Natural killer cell (primary cell): ENCODE measurements at regions not wholly inside any gene's neighbourhood (a gene's known extent, or its start where the extent isn't known, plus 50 kb on each side); places are given as distances from the start of the nearest gene placed in this dataset.

Experiments
- ATAC-seq, 3 donors: fragments of 150-1000 bp in 2 of 3; fragments of 200-7000 bp in 1 of 3; cut with Tn5 transposase; 1 replicate in 1 of 3; 2 replicates in 2 of 3; pipeline ENCODE4 v1.10.0; 2021; ENCODE audit warnings: mild to moderate bottlenecking in 2 of 3, moderate library complexity in 2 of 3
- DNase-seq, 2 donors: peaks; one replicate each; pipeline versions ENCODE4 v3.0.0 to v3.0.0-alpha.2; 2013 to 2021; ENCODE audit warnings: mixed read lengths in 1 of 2
- H3K27ac ChIP-seq: one replicate; pipeline ENCODE4 v1.5.1; 2013; ENCODE audit warnings: mild to moderate bottlenecking, low read length
- H3K27me3 ChIP-seq: one replicate; pipeline ENCODE4 v1.6.1; 2013; ENCODE audit warnings: low read length; ENCODE audit not compliant: control insufficient read depth, insufficient read depth
- H3K36me3 ChIP-seq: one replicate; pipeline ENCODE4 v1.6.1; 2013; ENCODE audit warnings: low read length; ENCODE audit not compliant: control insufficient read depth, insufficient read depth
- H3K4me1 ChIP-seq: one replicate; pipeline ENCODE4 v1.6.1; 2013; ENCODE audit warnings: low read length; ENCODE audit not compliant: control insufficient read depth, insufficient read depth
- H3K4me3 ChIP-seq: one replicate; pipeline ENCODE4 v1.5.1; 2013; ENCODE audit warnings: low read length
- H3K9me3 ChIP-seq: one replicate; pipeline ENCODE4 v1.6.1; 2013; ENCODE audit warnings: low read length; ENCODE audit not compliant: control insufficient read depth, insufficient read depth
- H3K27ac Mint-ChIP-seq, 2 donors: one replicate each; pipeline ENCODE4 v1.8.0; 2022; ENCODE audit warnings: mild to moderate bottlenecking in 2 of 2, mixed read lengths in 2 of 2, moderate library complexity in 1 of 2
- H3K27me3 Mint-ChIP-seq, 2 donors: one replicate each; pipeline ENCODE4 v1.8.0; 2022; ENCODE audit warnings: low read depth in 2 of 2, mixed read lengths in 2 of 2
- H3K36me3 Mint-ChIP-seq: one replicate; pipeline ENCODE4 v1.8.0; 2022; ENCODE audit warnings: mixed read lengths
- H3K4me1 Mint-ChIP-seq, 2 donors: one replicate each; pipeline ENCODE4 v1.8.0; 2022; ENCODE audit warnings: mixed read lengths in 2 of 2
- H3K4me3 Mint-ChIP-seq: one replicate; pipeline ENCODE4 v1.8.0; 2022; ENCODE audit warnings: mild to moderate bottlenecking, moderate library complexity, mixed read lengths
- H3K9me3 Mint-ChIP-seq, 2 donors: one replicate each; pipeline ENCODE4 v1.8.0; 2022; ENCODE audit warnings: mixed read lengths in 2 of 2
- WGBS: methylation state at CpG from one replicate; pipeline ENCODE4 v1.1.7; 2013; ENCODE audit warnings: missing lambda C conversion rate; ENCODE audit not compliant: insufficient coverage; 5-methylcytosine and 5-hydroxymethylcytosine counted together
- intact Hi-C: fragments of 100-400 bp; cut with micrococcal nuclease; formaldehyde crosslinking; loops from one replicate; pipeline ENCODE4 v1.14.2; 2022
- TF ChIP-seq, protein P1 (sequence below): fragments of 200-600 bp; IDR thresholded peaks from one replicate; pipeline ENCODE4 v1.8.0; 2022; ENCODE audit warnings: antibody characterized with exemption

DNA sequence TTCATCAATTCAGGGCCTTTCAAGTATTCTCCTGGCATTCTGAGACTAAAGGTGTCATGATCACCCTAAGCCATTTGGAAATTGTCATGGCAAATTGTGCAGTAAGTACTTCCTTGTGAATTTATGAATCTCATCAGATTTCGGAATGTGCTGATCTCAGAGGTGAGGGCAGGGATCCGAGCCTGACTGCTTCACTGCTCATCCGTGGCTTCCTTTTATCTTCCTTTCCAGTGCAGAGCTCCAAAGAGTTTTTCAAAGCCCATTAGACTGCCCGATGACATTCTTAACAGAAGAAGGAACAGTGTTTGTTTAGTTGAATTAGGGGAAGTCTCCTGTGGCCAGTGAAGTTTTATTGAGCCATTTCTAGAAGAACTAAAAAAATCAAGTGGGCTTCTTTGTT, 182.8 kb upstream of the GDNF start:
- TF ChIP-seq, protein P1, sequence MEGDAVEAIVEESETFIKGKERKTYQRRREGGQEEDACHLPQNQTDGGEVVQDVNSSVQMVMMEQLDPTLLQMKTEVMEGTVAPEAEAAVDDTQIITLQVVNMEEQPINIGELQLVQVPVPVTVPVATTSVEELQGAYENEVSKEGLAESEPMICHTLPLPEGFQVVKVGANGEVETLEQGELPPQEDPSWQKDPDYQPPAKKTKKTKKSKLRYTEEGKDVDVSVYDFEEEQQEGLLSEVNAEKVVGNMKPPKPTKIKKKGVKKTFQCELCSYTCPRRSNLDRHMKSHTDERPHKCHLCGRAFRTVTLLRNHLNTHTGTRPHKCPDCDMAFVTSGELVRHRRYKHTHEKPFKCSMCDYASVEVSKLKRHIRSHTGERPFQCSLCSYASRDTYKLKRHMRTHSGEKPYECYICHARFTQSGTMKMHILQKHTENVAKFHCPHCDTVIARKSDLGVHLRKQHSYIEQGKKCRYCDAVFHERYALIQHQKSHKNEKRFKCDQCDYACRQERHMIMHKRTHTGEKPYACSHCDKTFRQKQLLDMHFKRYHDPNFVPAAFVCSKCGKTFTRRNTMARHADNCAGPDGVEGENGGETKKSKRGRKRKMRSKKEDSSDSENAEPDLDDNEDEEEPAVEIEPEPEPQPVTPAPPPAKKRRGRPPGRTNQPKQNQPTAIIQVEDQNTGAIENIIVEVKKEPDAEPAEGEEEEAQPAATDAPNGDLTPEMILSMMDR: no peak
- H3K36me3 Mint-ChIP-seq: no peaks in the 10 kb centered on the region
- no peak overlapping the region for H3K4me3 Mint-ChIP-seq
- Histone ChIP-seq H3K36me3 (no peaks in the 10 kb centered on the region), H3K4me3 (no peak overlapping the region), H3K4me1 (no peaks in the 10 kb centered on the region), H3K9me3 (no peaks in the 10 kb centered on the region), H3K27ac (no peak overlapping the region), H3K27me3 (no peaks in the 10 kb centered on the region)
- DNase-seq (no peak), ATAC-seq (no peak)
- no peaks in the 10 kb centered on the region for H3K4me1 Mint-ChIP-seq
- 66% methylated on average over 4 of the region's 4 CpGs for WGBS
- intact Hi-C loops: no loop called here
- H3K9me3 Mint-ChIP-seq: peaks cover 0 to 3% of the 10 kb centered on the region in 2 donors
- no peaks in the 10 kb centered on the region for H3K27me3 Mint-ChIP-seq
- no peak overlapping the region for H3K27ac Mint-ChIP-seq

DNA sequence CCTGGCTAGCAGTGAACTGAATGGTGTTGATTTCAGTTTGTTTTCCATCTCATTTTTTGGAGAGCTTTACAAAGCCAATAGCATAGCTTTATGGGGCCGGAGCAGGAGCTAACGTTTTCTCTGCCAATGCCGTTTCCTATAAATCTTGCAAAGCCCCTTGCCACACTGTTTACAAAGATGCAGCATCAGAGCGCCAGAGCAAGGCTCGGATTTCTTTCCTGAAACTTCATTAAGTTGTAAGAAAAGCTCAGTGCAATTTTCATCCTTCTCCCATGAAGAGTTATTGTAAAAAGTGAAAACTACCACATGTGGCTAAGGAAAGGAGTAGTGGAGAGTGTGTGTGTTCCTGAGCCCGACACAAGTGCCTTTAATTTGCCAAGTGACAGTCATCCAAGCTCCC, 178.2 kb upstream of the GDNF start:
- no peaks in the 10 kb centered on the region for H3K27me3 ChIP-seq
- H3K4me1 ChIP-seq: no peaks in the 10 kb centered on the region
- Mint-ChIP-seq H3K4me3 (no peak overlapping the region), H3K4me1 (no peaks in the 10 kb centered on the region), H3K9me3 (peaks cover 0 to 6% of the 10 kb centered on the region in 2 donors), H3K27me3 (no peaks in the 10 kb centered on the region), H3K27ac (no peak overlapping the region), H3K36me3 (no peaks in the 10 kb centered on the region)
- intact Hi-C loops: no loop called here
- WGBS: 82% methylated on average over 6 of the region's 6 CpGs
- H3K27ac ChIP-seq: no peak overlapping the region
- TF ChIP-seq, protein P1: no peak
- no peak for ATAC-seq
- no peak overlapping the region for H3K4me3 ChIP-seq
- no peak for DNase-seq
- no peaks in the 10 kb centered on the region for H3K9me3 ChIP-seq
- no peaks in the 10 kb centered on the region for H3K36me3 ChIP-seq

DNA sequence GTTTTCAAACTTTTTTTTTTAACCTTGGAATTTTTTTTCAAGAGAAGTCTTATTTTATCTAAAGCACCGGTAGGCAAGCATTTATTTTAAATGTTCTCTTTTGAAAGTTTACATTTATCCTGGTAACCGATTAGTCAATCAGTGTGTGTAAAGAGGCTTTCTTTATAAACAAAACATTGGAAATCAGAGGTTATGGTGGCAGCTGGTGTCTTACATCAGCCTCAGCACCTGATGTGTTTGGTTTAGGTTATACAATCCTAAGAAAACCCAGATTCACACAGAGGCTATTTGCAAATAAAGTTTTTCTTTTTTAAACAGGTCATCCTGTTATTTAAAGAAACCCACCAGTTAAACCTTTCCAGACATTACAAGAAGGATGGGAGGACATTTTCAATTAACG, 173.3 kb upstream of the GDNF start:
- no peaks in the 10 kb centered on the region for H3K9me3 ChIP-seq
- no peak overlapping the region for H3K27ac Mint-ChIP-seq
- DNase-seq (no peak), ATAC-seq (no peak)
- H3K36me3 Mint-ChIP-seq: no peaks in the 10 kb centered on the region
- no peak overlapping the region for H3K27ac ChIP-seq
- H3K27me3 ChIP-seq: no peaks in the 10 kb centered on the region
- H3K4me3 ChIP-seq: no peak overlapping the region
- no peaks in the 10 kb centered on the region for H3K27me3 Mint-ChIP-seq
- TF ChIP-seq, protein P1: no peak
- no peaks in the 10 kb centered on the region for H3K4me1 Mint-ChIP-seq
- H3K9me3 Mint-ChIP-seq: peaks cover 0 to 3% of the 10 kb centered on the region in 2 donors
- no peaks in the 10 kb centered on the region for H3K36me3 ChIP-seq
- WGBS: 100% methylated on average over 1 of the region's 3 CpGs
- no peaks in the 10 kb centered on the region for H3K4me1 ChIP-seq
- intact Hi-C loops: no loop called here
- no peak overlapping the region for H3K4me3 Mint-ChIP-seq

DNA sequence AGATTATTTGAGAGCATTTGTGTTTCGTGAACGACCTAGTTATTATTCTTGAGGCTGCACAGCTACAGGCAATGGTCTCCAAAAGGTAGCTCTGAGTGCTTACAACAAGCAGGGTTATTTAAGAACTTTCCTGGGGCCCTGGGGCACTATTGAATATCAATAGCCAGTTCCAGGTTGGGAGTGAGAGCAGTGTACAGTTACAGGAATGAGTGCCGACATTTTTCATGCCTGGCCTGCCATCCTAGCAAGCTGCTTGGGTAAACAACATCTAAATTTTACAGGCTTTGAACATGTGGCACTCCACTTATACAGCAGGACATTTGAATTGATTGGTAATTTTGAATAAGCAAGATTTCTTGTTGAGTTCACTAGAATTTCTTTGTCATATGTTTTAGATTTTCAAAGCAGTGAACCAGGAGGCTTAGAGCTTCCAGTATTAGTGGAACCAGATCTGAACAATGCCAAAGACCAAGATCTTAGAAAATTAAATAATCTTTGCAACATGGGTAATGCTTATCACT, 171.9 kb upstream of the GDNF start:
- Mint-ChIP-seq H3K4me1 (no peaks in the 10 kb centered on the region), H3K27me3 (no peaks in the 10 kb centered on the region), H3K27ac (no peak overlapping the region), H3K9me3 (peaks cover 0 to 3% of the 10 kb centered on the region in 2 donors), H3K36me3 (no peaks in the 10 kb centered on the region), H3K4me3 (no peak overlapping the region)
- 78% methylated on average over 3 of the region's 3 CpGs for WGBS
- no peaks in the 10 kb centered on the region for H3K36me3 ChIP-seq
- no peak overlapping the region for H3K27ac ChIP-seq
- no peak for ATAC-seq
- no peaks in the 10 kb centered on the region for H3K9me3 ChIP-seq
- H3K4me1 ChIP-seq: no peaks in the 10 kb centered on the region
- intact Hi-C loops: no loop called here
- TF ChIP-seq, protein P1: no peak
- no peaks in the 10 kb centered on the region for H3K27me3 ChIP-seq
- H3K4me3 ChIP-seq: no peak overlapping the region
- no peak for DNase-seq
